ENCODE measurements at regions not wholly inside any gene's neighbourhood (a gene's known extent, or its start where the extent isn't known, plus 50 kb on each side); places are given as distances from the start of the nearest gene placed in this dataset.
A peak's percentile ranks its signal among the peaks of the same experiment; 100 is the strongest.

DNA sequence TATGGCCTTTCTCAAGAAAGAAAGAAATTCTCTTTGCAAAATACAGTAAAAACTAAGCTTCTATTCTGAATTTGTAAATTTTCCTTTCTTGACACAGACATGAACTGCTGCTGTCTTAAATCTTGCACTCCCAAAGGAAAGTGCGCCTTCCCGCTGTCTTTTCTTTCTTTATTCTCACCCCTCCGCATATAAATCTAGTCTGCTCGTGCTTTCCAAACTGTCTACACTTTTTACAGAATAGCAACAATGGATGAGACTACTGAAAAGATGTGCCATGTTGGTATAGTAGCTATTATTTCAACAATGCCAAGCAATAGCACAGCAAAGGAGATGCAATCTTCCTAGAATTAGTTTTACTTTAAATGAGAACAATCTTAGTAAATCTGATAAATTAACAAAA, 328.8 kb upstream of the PDE3A start:
- Histone ChIP-seq H3K4me1 (ENCODE audit: control insufficient read depth, insufficient read depth, low read length, poor library complexity, severe bottlenecking) (no peaks in the 10 kb centered on the region), H3K27ac (ENCODE audit: low read depth, low read length, severe bottlenecking) (no peak overlapping the region), H3K36me3 (ENCODE audit: control insufficient read depth, insufficient read depth, low read length) (no peaks in the 10 kb centered on the region), H3K4me3 (ENCODE audit: extremely low read depth, insufficient read depth, low read length, poor library complexity, severe bottlenecking) (no peak overlapping the region), H3K9me3 (ENCODE audit: control insufficient read depth, low read length) (no peaks in the 10 kb centered on the region)
- WGBS, 2 experiments (ENCODE audit: insufficient coverage in 2 of 2), result 76 to 100% methylated on average over 1 to 2 of the region's 4 CpGs

DNA sequence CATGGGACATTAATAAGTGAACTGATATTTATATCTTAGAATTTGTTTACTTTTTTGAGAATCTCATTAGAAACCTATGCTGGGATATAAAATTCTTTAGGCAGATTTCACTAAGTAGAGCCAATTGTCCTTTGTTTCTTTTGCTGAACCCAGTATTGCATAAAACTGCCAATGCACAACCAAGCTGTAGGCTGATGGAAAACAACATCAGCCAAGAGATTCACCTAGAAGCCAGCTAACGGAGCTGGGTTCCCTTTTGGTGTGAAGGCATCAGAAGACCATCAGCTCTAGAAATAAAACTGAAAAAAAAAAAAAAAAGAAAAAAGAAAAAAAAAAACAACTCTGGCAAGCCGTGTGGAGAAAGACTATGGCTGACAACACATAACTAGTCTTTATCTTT, 328.2 kb upstream of the PDE3A start:
- H3K36me3 ChIP-seq (ENCODE audit: control insufficient read depth, insufficient read depth, low read length), result no peaks in the 10 kb centered on the region
- no peaks in the 10 kb centered on the region for H3K9me3 ChIP-seq (ENCODE audit: control insufficient read depth, low read length)
- no CpG with 5 or more reads among the region's 2 CpGs for WGBS, 2 experiments (ENCODE audit: insufficient coverage in 2 of 2)
- H3K27ac ChIP-seq (ENCODE audit: low read depth, low read length, severe bottlenecking), result no peak overlapping the region
- no peaks in the 10 kb centered on the region for H3K4me1 ChIP-seq (ENCODE audit: control insufficient read depth, insufficient read depth, low read length, poor library complexity, severe bottlenecking)
- no peak overlapping the region for H3K4me3 ChIP-seq (ENCODE audit: extremely low read depth, insufficient read depth, low read length, poor library complexity, severe bottlenecking)

GRCh38 chr12:20040831-20041230, 327.5 kb upstream of the PDE3A start:
- no peak overlapping the region for H3K27ac ChIP-seq (ENCODE audit: low read depth, low read length, severe bottlenecking)
- H3K4me3 ChIP-seq (ENCODE audit: extremely low read depth, insufficient read depth, low read length, poor library complexity, severe bottlenecking), result no peak overlapping the region
- no peaks in the 10 kb centered on the region for H3K36me3 ChIP-seq (ENCODE audit: control insufficient read depth, insufficient read depth, low read length)
- WGBS, 2 experiments (ENCODE audit: insufficient coverage in 2 of 2), result 29 to 60% methylated on average over 1 of the region's 3 CpGs
- no peaks in the 10 kb centered on the region for H3K9me3 ChIP-seq (ENCODE audit: control insufficient read depth, low read length)
- H3K4me1 ChIP-seq (ENCODE audit: control insufficient read depth, insufficient read depth, low read length, poor library complexity, severe bottlenecking), result no peaks in the 10 kb centered on the region

DNA sequence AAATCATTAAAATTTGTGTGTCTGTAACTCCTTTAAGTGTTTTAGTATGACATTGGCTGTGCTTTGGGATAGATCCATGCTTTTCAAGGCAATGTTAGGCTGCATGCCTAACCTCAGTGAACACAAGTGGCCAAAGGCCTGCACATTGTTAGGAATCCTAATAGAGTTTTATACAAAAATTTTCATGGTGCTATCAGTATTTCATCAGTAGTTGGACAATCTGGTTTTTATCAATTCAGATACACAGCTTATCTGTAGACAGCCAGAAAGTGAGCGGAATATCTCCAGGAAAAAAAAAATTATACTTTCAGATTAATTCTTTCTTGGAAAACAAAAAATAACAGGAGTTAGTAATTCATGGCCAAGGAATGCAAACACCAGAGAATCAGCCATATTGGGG, 324.0 kb upstream of the PDE3A start:
- Histone ChIP-seq H3K36me3 (ENCODE audit: control insufficient read depth, insufficient read depth, low read length) (no peaks in the 10 kb centered on the region), H3K4me1 (ENCODE audit: control insufficient read depth, insufficient read depth, low read length, poor library complexity, severe bottlenecking) (no peaks in the 10 kb centered on the region), H3K4me3 (ENCODE audit: extremely low read depth, insufficient read depth, low read length, poor library complexity, severe bottlenecking) (no peak overlapping the region), H3K9me3 (ENCODE audit: control insufficient read depth, low read length) (no peaks in the 10 kb centered on the region), H3K27ac (ENCODE audit: low read depth, low read length, severe bottlenecking) (no peak overlapping the region)
- WGBS, 2 experiments (ENCODE audit: insufficient coverage in 2 of 2), result no CpG with 5 or more reads among the region's 1 CpG

- Histone ChIP-seq H3K4me3 (ENCODE audit: extremely low read depth, insufficient read depth, low read length, poor library complexity, severe bottlenecking) (no peak overlapping the region), H3K36me3 (ENCODE audit: control insufficient read depth, insufficient read depth, low read length) (no peaks in the 10 kb centered on the region), H3K9me3 (ENCODE audit: control insufficient read depth, low read length) (no peaks in the 10 kb centered on the region), H3K27ac (ENCODE audit: low read depth, low read length, severe bottlenecking) (no peak overlapping the region), H3K4me1 (ENCODE audit: control insufficient read depth, insufficient read depth, low read length, poor library complexity, severe bottlenecking) (no peaks in the 10 kb centered on the region)
- 91% methylated on average over 3 of the region's 3 CpGs; no CpG with 5 or more reads in 1 of the 2 experiments for WGBS, 2 experiments (ENCODE audit: insufficient coverage in 2 of 2)
These were observed 323.5 kb upstream of the PDE3A start for GRCh38 chr12:20044846-20045245.

GRCh38 chr12:20047901-20048300, 320.4 kb upstream of the PDE3A start:
- H3K4me3 ChIP-seq (ENCODE audit: extremely low read depth, insufficient read depth, low read length, poor library complexity, severe bottlenecking), result no peak overlapping the region
- 80% methylated on average over 1 of the region's 3 CpGs; no CpG with 5 or more reads in 1 of the 2 experiments for WGBS, 2 experiments (ENCODE audit: insufficient coverage in 2 of 2)
- H3K4me1 ChIP-seq (ENCODE audit: control insufficient read depth, insufficient read depth, low read length, poor library complexity, severe bottlenecking), result no peaks in the 10 kb centered on the region
- no peaks in the 10 kb centered on the region for H3K36me3 ChIP-seq (ENCODE audit: control insufficient read depth, insufficient read depth, low read length)
- no peak overlapping the region for H3K27ac ChIP-seq (ENCODE audit: low read depth, low read length, severe bottlenecking)
- no peaks in the 10 kb centered on the region for H3K9me3 ChIP-seq (ENCODE audit: control insufficient read depth, low read length)

DNA sequence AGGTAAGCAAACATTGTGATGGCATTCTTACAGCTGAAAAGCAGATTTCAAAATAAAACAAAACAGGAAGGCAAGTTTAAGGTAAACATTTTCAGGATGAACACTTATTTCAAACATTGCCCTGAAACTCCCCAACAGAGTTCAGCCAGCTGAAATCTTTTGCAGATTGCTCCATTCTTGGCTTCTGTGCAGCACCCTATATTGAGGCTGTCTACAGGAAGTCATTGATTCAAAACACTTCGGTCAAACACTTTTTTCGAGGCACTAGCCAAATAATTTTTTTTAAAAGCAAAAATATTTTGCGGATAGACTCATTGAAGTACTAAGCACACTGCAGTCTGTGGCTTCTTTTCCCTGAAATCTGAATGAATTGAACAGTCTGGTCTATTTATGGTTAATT, 318.1 kb upstream of the PDE3A start:
- Histone ChIP-seq H3K36me3 (ENCODE audit: control insufficient read depth, insufficient read depth, low read length) (no peaks in the 10 kb centered on the region), H3K4me3 (ENCODE audit: extremely low read depth, insufficient read depth, low read length, poor library complexity, severe bottlenecking) (no peak overlapping the region), H3K27ac (ENCODE audit: low read depth, low read length, severe bottlenecking) (no peak overlapping the region), H3K9me3 (ENCODE audit: control insufficient read depth, low read length) (no peaks in the 10 kb centered on the region), H3K4me1 (ENCODE audit: control insufficient read depth, insufficient read depth, low read length, poor library complexity, severe bottlenecking) (no peaks in the 10 kb centered on the region)
- WGBS, 2 experiments (ENCODE audit: insufficient coverage in 2 of 2), result 69 to 84% methylated on average over 3 of the region's 3 CpGs

DNA sequence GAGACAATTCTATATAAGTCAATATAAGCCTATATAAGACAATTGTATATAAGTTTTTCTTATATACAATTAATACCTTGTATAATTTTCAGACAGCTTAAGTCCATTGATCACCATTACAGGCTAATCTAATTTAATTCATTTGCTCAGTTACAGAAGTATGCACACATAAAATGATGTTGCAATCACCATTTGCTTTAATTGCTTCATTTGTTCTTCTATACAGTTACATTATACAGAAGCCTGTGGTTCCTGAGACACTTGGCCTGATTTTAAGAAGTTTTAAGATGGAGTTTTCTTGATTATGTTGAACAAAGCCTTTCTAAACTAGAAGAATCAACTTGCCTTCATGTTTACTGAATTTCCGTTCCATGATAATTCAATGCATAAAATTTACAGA, 314.6 kb upstream of the PDE3A start:
- no peaks in the 10 kb centered on the region for H3K9me3 ChIP-seq (ENCODE audit: control insufficient read depth, low read length)
- H3K27ac ChIP-seq (ENCODE audit: low read depth, low read length, severe bottlenecking), result no peak overlapping the region
- H3K36me3 ChIP-seq (ENCODE audit: control insufficient read depth, insufficient read depth, low read length), result no peaks in the 10 kb centered on the region
- H3K4me1 ChIP-seq (ENCODE audit: control insufficient read depth, insufficient read depth, low read length, poor library complexity, severe bottlenecking), result no peaks in the 10 kb centered on the region
- no peak overlapping the region for H3K4me3 ChIP-seq (ENCODE audit: extremely low read depth, insufficient read depth, low read length, poor library complexity, severe bottlenecking)
- no CpG with 5 or more reads among the region's 1 CpG for WGBS, 2 experiments (ENCODE audit: insufficient coverage in 2 of 2)

DNA sequence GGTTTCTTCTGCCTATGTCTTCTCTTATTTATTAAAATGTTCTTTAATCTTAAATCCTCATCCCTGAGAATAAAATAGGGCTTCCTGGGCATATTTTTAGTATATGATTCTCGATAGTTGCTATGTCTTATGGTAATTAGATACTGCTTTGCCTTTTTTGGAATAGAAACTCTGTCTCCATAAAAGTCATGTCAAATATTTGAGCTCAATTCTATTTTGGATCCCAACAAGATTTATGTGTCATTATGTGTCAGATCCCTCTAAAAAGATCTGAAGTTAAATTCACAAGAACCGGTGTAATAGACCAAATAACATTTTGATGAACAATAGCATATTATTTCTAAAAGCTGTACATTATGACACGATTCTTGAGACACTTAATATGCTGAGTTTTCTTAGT, 312.5 kb upstream of the PDE3A start:
- no CpG with 5 or more reads among the region's 3 CpGs for WGBS, 2 experiments (ENCODE audit: insufficient coverage in 2 of 2)
- no peaks in the 10 kb centered on the region for H3K9me3 ChIP-seq (ENCODE audit: control insufficient read depth, low read length)
- no peaks in the 10 kb centered on the region for H3K36me3 ChIP-seq (ENCODE audit: control insufficient read depth, insufficient read depth, low read length)
- H3K4me1 ChIP-seq (ENCODE audit: control insufficient read depth, insufficient read depth, low read length, poor library complexity, severe bottlenecking), result no peaks in the 10 kb centered on the region
- no peak overlapping the region for H3K27ac ChIP-seq (ENCODE audit: low read depth, low read length, severe bottlenecking)
- no peak overlapping the region for H3K4me3 ChIP-seq (ENCODE audit: extremely low read depth, insufficient read depth, low read length, poor library complexity, severe bottlenecking)

GRCh38 chr12:20057398-20057797, 310.9 kb upstream of the PDE3A start:
- Histone ChIP-seq H3K4me1 (ENCODE audit: control insufficient read depth, insufficient read depth, low read length, poor library complexity, severe bottlenecking) (no peaks in the 10 kb centered on the region), H3K9me3 (ENCODE audit: control insufficient read depth, low read length) (no peaks in the 10 kb centered on the region), H3K4me3 (ENCODE audit: extremely low read depth, insufficient read depth, low read length, poor library complexity, severe bottlenecking) (no peak overlapping the region), H3K27ac (ENCODE audit: low read depth, low read length, severe bottlenecking) (no peak overlapping the region), H3K36me3 (ENCODE audit: control insufficient read depth, insufficient read depth, low read length) (no peaks in the 10 kb centered on the region)
- WGBS, 2 experiments (ENCODE audit: insufficient coverage in 2 of 2), result 100% methylated on average over 2 of the region's 5 CpGs

DNA sequence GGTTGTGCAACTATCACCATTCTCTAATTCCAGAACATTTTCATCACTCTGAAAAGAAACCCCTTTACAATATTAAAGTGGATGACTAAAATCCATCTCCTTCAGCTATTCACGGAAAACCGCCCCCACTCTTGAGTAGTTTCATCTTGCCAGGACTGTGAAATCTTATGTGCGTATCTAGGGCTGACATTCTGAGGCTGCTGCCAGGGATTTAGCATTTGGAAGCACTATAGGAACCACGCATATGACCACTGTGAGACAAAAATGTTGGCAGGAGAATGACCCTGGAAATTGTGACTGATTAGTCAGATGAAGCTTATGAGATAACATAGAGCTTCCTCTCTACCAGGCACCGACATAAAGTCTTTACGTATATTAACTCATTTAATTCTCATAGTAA, 305.2 kb upstream of the PDE3A start:
- Histone ChIP-seq H3K4me1 (ENCODE audit: control insufficient read depth, insufficient read depth, low read length, poor library complexity, severe bottlenecking) (no peaks in the 10 kb centered on the region), H3K9me3 (ENCODE audit: control insufficient read depth, low read length) (no peaks in the 10 kb centered on the region), H3K36me3 (ENCODE audit: control insufficient read depth, insufficient read depth, low read length) (no peaks in the 10 kb centered on the region), H3K27ac (ENCODE audit: low read depth, low read length, severe bottlenecking) (no peak overlapping the region), H3K4me3 (ENCODE audit: extremely low read depth, insufficient read depth, low read length, poor library complexity, severe bottlenecking) (no peak overlapping the region)
- WGBS, 2 experiments (ENCODE audit: insufficient coverage in 2 of 2), result 92 to 100% methylated on average over 2 to 3 of the region's 6 CpGs

DNA sequence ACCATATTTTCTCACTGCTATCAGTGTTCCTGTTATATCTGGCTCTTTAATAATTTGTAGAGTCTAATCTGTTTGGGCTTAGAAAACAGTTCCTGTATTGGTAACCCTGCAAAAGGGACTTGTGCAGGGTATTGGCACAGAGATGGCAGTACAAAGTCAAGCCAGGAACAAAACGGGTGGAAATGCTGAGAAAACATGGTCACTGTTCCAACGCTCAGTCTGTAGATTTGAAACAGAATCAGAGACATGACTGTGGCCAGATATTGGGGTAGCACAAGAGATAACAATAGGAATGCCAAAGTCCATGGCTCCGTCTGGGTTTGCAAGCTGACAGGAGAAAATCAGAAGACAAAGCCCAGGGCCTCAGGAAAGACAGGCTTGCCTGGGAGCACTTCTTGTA, 290.7 kb upstream of the PDE3A start:
- no peaks in the 10 kb centered on the region for H3K36me3 ChIP-seq (ENCODE audit: control insufficient read depth, insufficient read depth, low read length)
- H3K4me3 ChIP-seq (ENCODE audit: extremely low read depth, insufficient read depth, low read length, poor library complexity, severe bottlenecking), result no peak overlapping the region
- 78 to 85% methylated on average over 3 of the region's 3 CpGs for whole genome bisulfite sequencing, 2 experiments (ENCODE audit: insufficient coverage in 2 of 2)
- H3K9me3 ChIP-seq (ENCODE audit: control insufficient read depth, low read length), result no peaks in the 10 kb centered on the region
- H3K4me1 ChIP-seq (ENCODE audit: control insufficient read depth, insufficient read depth, low read length, poor library complexity, severe bottlenecking), result no peaks in the 10 kb centered on the region
- peak overlapping the region; percentile 66 for H3K27ac ChIP-seq (ENCODE audit: low read depth, low read length, severe bottlenecking)
